HCT116 (cell line): ENCODE measurements at regions not wholly inside any gene's neighbourhood (a gene's known extent, or its start where the extent isn't known, plus 50 kb on each side); places are given as distances from the start of the nearest gene placed in this dataset.

Source experiments
- ATAC-seq: fragments of 200-7000 bp; cut with Tn5 transposase; 2 replicates; pipeline ENCODE4 v1.9.1; 2020; ENCODE audit warnings: mild to moderate bottlenecking, moderate library complexity
- BruUV-seq: library from RNA; stranded (reverse); fragments of 400-500 nt; replicated peaks from 2 replicates; lab custom pipeline; 2021; lab: Mats Ljungman, UMichigan
- CTCF ChIA-PET: fragments of 300-600 bp; sonication (Branson Sonifier 250); formaldehyde crosslinking; loops from one replicate; lab custom pipeline; 2021; ENCODE audit warnings: antibody characterized with exemption; lab: Charles Lee
- POLR2A ChIA-PET: fragments of 300-600, 350-600 bp; sonication (Branson Sonifier 250); formaldehyde crosslinking; loops from one replicate; lab custom pipeline; 2021; ENCODE audit warnings: antibody characterized with exemption; lab: Charles Lee
- RAD21 ChIA-PET, 2 experiments: fragments of 300-600 bp; sonication (Branson Sonifier 250); formaldehyde crosslinking; loops; one replicate each; lab custom pipeline; 2023; ENCODE audit warnings: low total read pairs in 2 of 2; ENCODE audit not compliant: uncharacterized antibody in 2 of 2, unreplicated experiment in 2 of 2, low non-redundant PET in 1 of 2; lab: Charles Lee
- DNase-seq: peaks from one replicate; pipeline ENCODE4 v3.0.0-alpha.2; 2010; ENCODE audit warnings: low read depth, low spot score
- H2AFZ ChIP-seq: fragments of 200-600 bp; shearing (Covaris generic), sonication (generic); 2 replicates; pipeline ENCODE4 v1.6.1; 2017; ENCODE audit warnings: low read depth, mixed run types, mixed read lengths, antibody characterized with exemption, low read length; ENCODE audit not compliant: poor library complexity, severe bottlenecking
- H3K27ac ChIP-seq: 2 replicates; pipeline ENCODE4 v1.5.1; 2012; ENCODE audit warnings: low read depth, low read length
- H3K27me3 ChIP-seq: fragments of 200-600 bp; sonication (generic); 2 replicates; pipeline ENCODE4 v1.6.1; 2016; ENCODE audit warnings: mixed run types, low read length, mixed read lengths; ENCODE audit not compliant: insufficient read depth
- H3K36me3 ChIP-seq, 2 experiments: fragments of 200-500 bp in 1 of 2; fragments of 200-600 bp in 1 of 2; sonication (Bioruptor generic) in 1 of 2; sonication (generic) in 1 of 2; 2 replicates each; pipeline versions ENCODE4 v1.5.1 to v1.6.1; 2014 to 2016; ENCODE audit warnings: low read length in 2 of 2, inconsistent platforms in 1 of 2, mixed read lengths in 1 of 2, mixed run types in 1 of 2; ENCODE audit not compliant: insufficient read depth in 2 of 2, control insufficient read depth in 1 of 2
- H3K4me1 ChIP-seq, 2 experiments: fragments of 200-600 bp in 1 of 2; sonication (generic) in 1 of 2; 2 replicates each; pipeline versions ENCODE4 v1.5.1 to v1.6.1; 2012 to 2017; ENCODE audit warnings: low read length in 2 of 2, inconsistent platforms in 1 of 2, mild to moderate bottlenecking in 1 of 2, mixed read lengths in 1 of 2, mixed run types in 1 of 2, moderate library complexity in 1 of 2; ENCODE audit not compliant: insufficient read depth in 2 of 2, control insufficient read depth in 1 of 2
- H3K4me2 ChIP-seq: fragments of 200-600 bp; sonication (generic); 2 replicates; pipeline ENCODE4 v1.6.1; 2017; ENCODE audit warnings: mixed run types, low read length, mixed read lengths
- H3K4me3 ChIP-seq, 2 experiments: fragments of 200-600 bp in 1 of 2; sonication (generic) in 1 of 2; replicated peaks in 1 of 2; 2 replicates each; pipeline ENCODE4 v1.5.1; 2011 to 2016; ENCODE audit warnings: low read length in 2 of 2, control low read depth in 1 of 2, low read depth in 1 of 2, mild to moderate bottlenecking in 1 of 2, mixed read lengths in 1 of 2, mixed run types in 1 of 2
- H3K79me2 ChIP-seq: fragments of 200-600 bp; sonication (generic); 2 replicates; pipeline ENCODE4 v1.6.1; 2017; ENCODE audit warnings: mild to moderate bottlenecking, mixed run types, low read length, moderate library complexity, mixed read lengths; ENCODE audit not compliant: insufficient read depth
- H3K9ac ChIP-seq: fragments of 200-600 bp; sonication (generic); 2 replicates; pipeline ENCODE4 v1.6.1; 2016; ENCODE audit warnings: low read length, mixed read lengths
- H3K9me2 ChIP-seq: fragments of 200-600 bp; sonication (generic), shearing (Covaris generic); 2 replicates; pipeline ENCODE4 v1.6.1; 2017; ENCODE audit warnings: mixed run types, mild to moderate bottlenecking, moderate library complexity; ENCODE audit not compliant: insufficient read depth
- H3K9me3 ChIP-seq, 2 experiments: fragments of 200-500 bp in 1 of 2; fragments of 200-600 bp in 1 of 2; sonication (Bioruptor generic) in 1 of 2; sonication (generic) in 1 of 2; 2 replicates each; pipeline ENCODE4 v1.6.1; 2014 to 2017; ENCODE audit warnings: low read length in 2 of 2, mixed read lengths in 2 of 2, inconsistent platforms in 1 of 2, low read depth in 1 of 2, mild to moderate bottlenecking in 1 of 2, mixed run types in 1 of 2, moderate library complexity in 1 of 2; ENCODE audit not compliant: control insufficient read depth in 1 of 2, insufficient read depth in 1 of 2
- H4K20me1 ChIP-seq: fragments of 200-600 bp; sonication (generic), shearing (Covaris generic); 2 replicates; pipeline ENCODE4 v1.6.1; 2017; ENCODE audit warnings: mixed run types, mild to moderate bottlenecking, moderate library complexity; ENCODE audit not compliant: insufficient read depth
- CBX3 ChIP-seq: IDR thresholded peaks from 2 replicates; pipeline ENCODE4 v1.6.1; 2012; ENCODE audit warnings: low read depth
- CEBPB ChIP-seq: IDR thresholded peaks from 2 replicates; pipeline ENCODE4 v1.6.1; 2012; ENCODE audit warnings: low read depth
- EGR1 ChIP-seq: IDR thresholded peaks from 2 replicates; pipeline ENCODE4 v1.6.1; 2012; ENCODE audit warnings: low read depth
- EZH2 ChIP-seq: fragments of 200-600 bp; sonication (generic); IDR thresholded peaks from 2 replicates; pipeline ENCODE4 v1.6.1; 2017; ENCODE audit warnings: antibody characterized with exemption, mixed run types
- EZH2phosphoT487 ChIP-seq: fragments of 200-600 bp; IDR thresholded peaks from 2 replicates; pipeline ENCODE4 v1.6.1; 2018; ENCODE audit warnings: antibody characterized with exemption, borderline replicate concordance
- JUND ChIP-seq: IDR thresholded peaks from 2 replicates; pipeline ENCODE4 v1.6.1; 2012
- POLR2AphosphoS5 ChIP-seq: IDR thresholded peaks from 2 replicates; pipeline ENCODE4 v1.6.1; 2011; ENCODE audit warnings: mild to moderate bottlenecking, low read depth, low read length, moderate library complexity
- SIN3A ChIP-seq: IDR thresholded peaks from 2 replicates; pipeline ENCODE4 v1.6.1; 2012; ENCODE audit warnings: low read depth
- SP1 ChIP-seq: IDR thresholded peaks from 2 replicates; pipeline ENCODE4 v1.6.1; 2012; ENCODE audit warnings: low read depth
- ZBTB33 ChIP-seq: IDR thresholded peaks from 2 replicates; pipeline ENCODE4 v1.6.1; 2011; ENCODE audit warnings: mild to moderate bottlenecking, low read length, moderate library complexity; ENCODE audit not compliant: insufficient replicate concordance; ENCODE audit errors: extremely low read depth
- ZFX ChIP-seq: fragments of 450-650 bp; IDR thresholded peaks from 2 replicates; pipeline ENCODE4 v1.6.1; 2017
- ZNF274 ChIP-seq: fragments of 200-500 bp; sonication (Bioruptor generic); IDR thresholded peaks from 2 replicates; pipeline ENCODE4 v1.6.1; 2014; ENCODE audit warnings: mild to moderate bottlenecking, low read depth, low read length, inconsistent platforms
- intact Hi-C: fragments of 100-400 bp; cut with micrococcal nuclease; formaldehyde crosslinking; loops from 2 replicates; pipeline ENCODE4 v1.10.0; 2022

DNA sequence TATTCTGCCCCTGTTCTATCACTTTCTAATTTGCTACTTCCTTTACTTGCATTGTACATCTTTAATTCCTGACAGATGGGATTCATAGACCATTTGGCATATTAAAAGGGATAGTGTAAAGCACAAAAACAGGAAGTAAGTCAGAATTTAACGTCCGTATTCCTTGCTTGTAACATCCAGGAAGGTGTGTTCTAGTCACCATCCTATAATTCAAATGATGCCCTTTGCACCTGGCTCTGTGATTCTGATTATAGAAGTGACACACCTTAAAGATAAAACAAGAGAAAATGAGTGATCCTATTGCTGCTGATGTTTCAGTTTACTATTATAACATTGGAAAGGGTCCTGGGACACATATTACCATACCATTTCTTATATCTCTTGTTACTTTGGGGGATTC lies 238.7 kb upstream of the NR3C2 start (continued):
- TF ChIP-seq EGR1, result no peak
- no peak for TF ChIP-seq SP1
- TF ChIP-seq ZFX, result no peak
- TF ChIP-seq SIN3A, result no peak

- no peaks in the 10 kb centered on the region for H3K9me2 ChIP-seq
- no peak overlapping the region for H3K27ac ChIP-seq
- intact Hi-C loops, result no loop called here
- ChIA-PET POLR2A (no interaction called here), RAD21 (no interaction called here), CTCF (no interaction called here)
- no peaks in the 10 kb centered on the region for H3K27me3 ChIP-seq
- no peaks in the 10 kb centered on the region for H3K36me3 ChIP-seq
- no peak overlapping the region for H3K9ac ChIP-seq
- no peak overlapping the region for H2AFZ ChIP-seq
- TF ChIP-seq EZH2, result no peak
- TF ChIP-seq CBX3, result no peak
- DNase-seq, result no peak
- no peak overlapping the region for H3K4me3 ChIP-seq
- ATAC-seq, result no peak
- no peaks in the 10 kb centered on the region for H3K4me1 ChIP-seq
- no peaks in the 10 kb centered on the region for H4K20me1 ChIP-seq
- no peak overlapping the region for H3K4me2 ChIP-seq
- no peaks in the 10 kb centered on the region for H3K79me2 ChIP-seq
- no TSS peak for BruUV-seq
- no peaks in the 10 kb centered on the region for H3K9me3 ChIP-seq
Observed at GRCh38 chr4:148676344-148676743, 234.1 kb upstream of the NR3C2 start.

DNA sequence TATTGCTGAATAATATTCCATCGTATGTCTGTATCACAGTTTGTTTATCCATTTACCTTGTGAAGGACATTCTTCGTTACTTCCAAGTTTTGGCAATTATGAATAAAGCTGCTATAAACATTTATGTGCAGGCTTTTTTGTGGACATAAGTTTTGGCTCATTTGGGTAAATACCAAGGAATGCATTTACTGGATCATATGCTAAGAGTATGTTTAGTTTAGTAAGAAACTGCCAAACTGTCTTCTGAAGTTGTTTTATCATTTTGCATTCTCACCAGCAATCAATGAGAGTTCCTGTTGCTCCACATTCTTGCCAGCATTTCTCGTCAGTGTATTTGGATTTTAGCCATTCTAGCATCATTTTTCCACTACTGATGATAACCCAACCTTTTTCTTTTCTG lies 232.7 kb upstream of the NR3C2 start:
- H3K36me3 ChIP-seq, result no peaks in the 10 kb centered on the region
- no peak overlapping the region for H2AFZ ChIP-seq
- H3K4me2 ChIP-seq, result no peak overlapping the region
- no peak for DNase-seq
- H3K4me3 ChIP-seq, result no peak overlapping the region
- CTCF ChIA-PET, result no interaction called here
- TF ChIP-seq POLR2AphosphoS5, result no peak
- TF ChIP-seq SP1, result no peak
- TF ChIP-seq CEBPB, result no peak
- no peak for TF ChIP-seq EZH2phosphoT487
- no peak for TF ChIP-seq JUND
- no peak for TF ChIP-seq ZBTB33
- TF ChIP-seq ZNF274, result no peak
- TF ChIP-seq, all 23 proteins: peak for 0
- RAD21 ChIA-PET, result no interaction called here
- Histone ChIP-seq H4K20me1 (no peaks in the 10 kb centered on the region), H3K27me3 (no peaks in the 10 kb centered on the region), H3K9ac (no peak overlapping the region), H3K79me2 (no peaks in the 10 kb centered on the region), H3K4me1 (no peaks in the 10 kb centered on the region), H3K9me2 (no peaks in the 10 kb centered on the region), H3K9me3 (no peaks in the 10 kb centered on the region), H3K27ac (no peak overlapping the region)
- BruUV-seq, result no TSS peak
- ATAC-seq, result no peak
- POLR2A ChIA-PET, result no interaction called here
- intact Hi-C loops, result no loop called here
